Activated T-cell treated with anti-CD3 and anti-CD28 coated beads, Interleukin-2, amount 50 U/mL, for 24 hours (primary cell): ENCODE measurements at regions not wholly inside any gene's neighbourhood (a gene's known extent, or its start where the extent isn't known, plus 50 kb on each side); places are given as distances from the start of the nearest gene placed in this dataset.
"Not testable (repeated sequence)": the region's sequence is repeated elsewhere in the genome, so short reads cannot be mapped to it uniquely, and the experiment has no call there.

Experiments used
- DNase-seq: peaks from one replicate; pipeline ENCODE4 v3.0.0-alpha.2; 2020
- H3K27ac Mint-ChIP-seq: 2 replicates; pipeline ENCODE4 v1.8.0; 2020; ENCODE audit warnings: mild to moderate bottlenecking, mixed read lengths
- H3K27me3 Mint-ChIP-seq: 2 replicates; pipeline ENCODE4 v1.8.0; 2020; ENCODE audit warnings: mixed read lengths
- H3K36me3 Mint-ChIP-seq: 2 replicates; pipeline ENCODE4 v1.8.0; 2020; ENCODE audit warnings: low read depth, mixed read lengths
- H3K4me1 Mint-ChIP-seq: 2 replicates; pipeline ENCODE4 v1.8.0; 2020; ENCODE audit warnings: low read depth, mixed read lengths
- H3K4me3 Mint-ChIP-seq: 2 replicates; pipeline ENCODE4 v1.8.0; 2020; ENCODE audit warnings: mild to moderate bottlenecking, moderate library complexity, mixed read lengths
- H3K9me3 Mint-ChIP-seq: 2 replicates; pipeline ENCODE4 v1.8.0; 2020; ENCODE audit warnings: mixed read lengths

DNA sequence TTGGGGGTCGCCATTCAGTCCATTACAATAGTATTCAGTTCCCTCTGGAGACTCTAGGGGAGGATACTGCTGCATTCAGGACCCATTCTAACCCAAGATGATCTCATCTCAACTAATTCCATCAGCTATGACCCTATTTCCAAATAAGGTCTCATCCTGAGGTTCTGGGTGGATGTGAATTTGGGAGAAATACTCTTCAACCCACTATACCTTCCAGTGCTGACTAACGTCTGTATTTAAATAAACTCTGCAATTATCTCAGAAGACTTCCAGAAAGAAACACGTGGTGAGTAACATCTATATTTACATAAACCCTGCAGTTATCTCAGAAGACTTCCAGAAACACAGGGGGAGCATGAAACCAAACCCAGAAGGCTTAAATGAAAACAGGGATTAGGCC lies 1300.7 kb downstream of the PCDH9 start:
- peaks cover 7% of the 10 kb centered on the region for H3K9me3 Mint-ChIP-seq
- H3K27me3 Mint-ChIP-seq = no peaks in the 10 kb centered on the region
- H3K27ac Mint-ChIP-seq = no peak overlapping the region
- H3K36me3 Mint-ChIP-seq = no peaks in the 10 kb centered on the region
- no peak for DNase-seq
- H3K4me3 Mint-ChIP-seq = no peak overlapping the region
- no peaks in the 10 kb centered on the region for H3K4me1 Mint-ChIP-seq

GRCh38 chr13:65926750-65927171 lies 1303.4 kb downstream of the PCDH9 start:
- H3K4me3 Mint-ChIP-seq = no peak overlapping the region

GRCh38 chr13:65922846-65923245 lies 1307.3 kb downstream of the PCDH9 start:
- H3K4me3 Mint-ChIP-seq, H3K27ac Mint-ChIP-seq: not testable (repeated sequence)

More at GRCh38 chr13:65926750-65927171, 1303.4 kb downstream of the PCDH9 start:
- H3K9me3 Mint-ChIP-seq = peaks cover 8% of the 10 kb centered on the region
- no peak for DNase-seq
- H3K36me3 Mint-ChIP-seq = no peaks in the 10 kb centered on the region
- H3K4me1 Mint-ChIP-seq = no peaks in the 10 kb centered on the region
- H3K27me3 Mint-ChIP-seq = no peaks in the 10 kb centered on the region
- H3K27ac Mint-ChIP-seq = no peak overlapping the region

DNA sequence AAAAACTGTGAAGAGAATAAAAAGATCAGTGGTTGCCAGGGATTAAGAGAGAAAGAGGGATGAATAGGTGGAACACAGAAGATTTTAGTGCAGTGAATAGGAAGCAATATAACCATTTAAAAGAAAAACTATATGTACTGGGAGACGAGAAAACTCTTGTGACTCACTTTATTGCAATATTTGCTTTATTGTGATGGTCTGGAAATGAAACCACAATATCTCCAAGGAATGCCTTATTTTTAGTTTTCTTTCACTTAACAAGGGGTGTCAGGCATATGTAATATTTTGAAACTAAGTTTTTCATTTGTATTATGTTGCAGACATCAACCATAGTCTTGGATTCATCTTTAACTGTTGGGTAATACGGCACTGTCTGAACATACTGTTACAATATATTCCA lies 1308.2 kb downstream of the PCDH9 start:
- H3K9me3 Mint-ChIP-seq = peaks cover 11% of the 10 kb centered on the region
- no peak for DNase-seq
- H3K27ac Mint-ChIP-seq = no peak overlapping the region
- H3K4me3 Mint-ChIP-seq = no peak overlapping the region
- H3K4me1 Mint-ChIP-seq = no peaks in the 10 kb centered on the region
- no peaks in the 10 kb centered on the region for H3K27me3 Mint-ChIP-seq
- no peaks in the 10 kb centered on the region for H3K36me3 Mint-ChIP-seq

More at GRCh38 chr13:65922846-65923245, 1307.3 kb downstream of the PCDH9 start:
- not testable (repeated sequence) for H3K36me3 Mint-ChIP-seq, DNase-seq, H3K27me3 Mint-ChIP-seq, H3K4me1 Mint-ChIP-seq
- H3K9me3 Mint-ChIP-seq = peaks cover 13% of the 10 kb centered on the region

DNA sequence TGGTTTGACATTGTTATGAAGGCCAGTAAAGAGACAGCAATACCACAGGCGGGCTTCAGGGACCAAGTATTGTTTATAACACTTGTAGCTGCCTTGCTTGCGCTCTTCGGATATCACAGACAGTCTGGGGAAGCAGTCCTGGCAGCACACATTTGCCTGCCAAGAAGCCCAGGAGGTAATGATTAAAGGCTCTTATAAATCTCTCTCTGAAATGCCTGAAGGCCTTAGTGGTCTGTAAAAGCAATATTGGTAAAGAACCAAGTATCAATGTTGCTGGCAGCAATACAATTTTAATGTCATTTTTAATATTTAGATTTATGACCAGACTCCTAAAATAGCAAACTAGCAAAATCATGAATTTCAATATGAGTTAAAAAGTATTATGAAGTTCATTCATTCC lies 1312.4 kb downstream of the PCDH9 start:
- H3K27me3 Mint-ChIP-seq = no peaks in the 10 kb centered on the region
- no peak overlapping the region for H3K4me3 Mint-ChIP-seq
- no peak for DNase-seq
- H3K9me3 Mint-ChIP-seq = peaks cover 15% of the 10 kb centered on the region
- no peaks in the 10 kb centered on the region for H3K4me1 Mint-ChIP-seq
- no peaks in the 10 kb centered on the region for H3K36me3 Mint-ChIP-seq
- no peak overlapping the region for H3K27ac Mint-ChIP-seq

DNA sequence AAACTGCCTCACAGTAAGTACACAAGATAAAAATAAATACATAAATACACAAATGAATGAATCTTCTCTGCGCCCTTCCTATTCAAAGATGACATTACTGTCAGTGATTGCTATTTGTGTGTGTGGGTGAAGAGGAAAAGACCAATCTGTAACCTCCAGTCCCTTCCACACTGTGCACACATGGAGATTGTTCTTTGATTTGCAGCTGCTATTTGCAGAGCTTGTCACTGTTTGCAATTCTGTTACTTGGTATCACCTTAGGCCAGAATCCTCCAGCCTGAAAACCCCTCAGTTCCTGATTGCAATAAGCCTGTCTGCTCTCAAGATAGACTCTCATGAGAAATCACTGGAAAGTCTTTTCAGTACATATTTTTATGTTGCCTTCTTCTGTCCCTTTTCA lies 1314.9 kb downstream of the PCDH9 start:
- no peak overlapping the region for H3K27ac Mint-ChIP-seq
- no peak overlapping the region for H3K4me3 Mint-ChIP-seq
- H3K36me3 Mint-ChIP-seq = no peaks in the 10 kb centered on the region
- H3K4me1 Mint-ChIP-seq = no peaks in the 10 kb centered on the region
- no peaks in the 10 kb centered on the region for H3K27me3 Mint-ChIP-seq
- H3K9me3 Mint-ChIP-seq = peaks cover 15% of the 10 kb centered on the region
- DNase-seq = no peak

DNA sequence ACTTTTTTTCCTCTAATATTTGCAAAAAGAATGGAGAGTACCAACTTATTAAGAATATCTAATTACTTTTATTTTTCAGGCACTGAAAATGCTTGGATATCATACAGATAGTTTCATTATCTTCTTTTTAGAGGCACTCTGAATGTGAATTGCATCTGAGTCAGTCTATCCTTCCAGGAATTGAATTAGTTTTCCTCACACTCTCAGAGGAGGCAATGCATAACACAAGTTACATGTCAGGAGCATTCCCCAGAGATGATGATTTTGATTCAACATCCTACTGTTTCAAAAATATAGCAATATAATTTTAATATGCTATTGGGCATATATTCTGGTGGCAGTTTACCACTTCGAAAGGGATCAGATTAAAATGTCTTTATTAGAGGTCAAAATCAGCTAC lies 1315.4 kb downstream of the PCDH9 start:
- no peaks in the 10 kb centered on the region for H3K36me3 Mint-ChIP-seq

DNA sequence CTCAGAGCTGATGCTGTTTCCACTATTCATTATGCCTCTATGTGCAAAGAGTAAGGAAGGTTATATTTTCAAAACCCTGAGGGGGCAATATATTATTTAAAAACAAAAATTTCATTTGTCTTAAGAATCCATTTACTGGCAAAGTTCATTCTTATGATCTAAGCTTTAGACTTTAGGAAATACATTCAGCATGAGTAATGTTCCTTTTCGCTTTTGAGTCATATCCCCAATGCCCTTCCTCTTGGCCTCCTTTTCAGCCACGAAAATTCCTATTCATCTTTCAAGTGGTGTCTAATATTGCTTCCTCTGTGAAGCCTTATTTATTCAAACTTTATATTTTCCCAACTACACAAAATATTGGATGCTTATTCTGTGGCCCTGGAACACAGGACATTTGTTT lies 1317.0 kb downstream of the PCDH9 start:
- Mint-ChIP-seq H3K27ac (no peak overlapping the region), H3K4me1 (no peaks in the 10 kb centered on the region), H3K27me3 (no peaks in the 10 kb centered on the region), H3K9me3 (peaks cover 13% of the 10 kb centered on the region), H3K36me3 (no peaks in the 10 kb centered on the region), H3K4me3 (no peak overlapping the region)
- no peak for DNase-seq

More for the DNA sequence above, 1315.4 kb downstream of the PCDH9 start:
- Mint-ChIP-seq H3K4me1 (no peaks in the 10 kb centered on the region), H3K27ac (no peak overlapping the region), H3K27me3 (no peaks in the 10 kb centered on the region), H3K4me3 (no peak overlapping the region), H3K9me3 (peaks cover 15% of the 10 kb centered on the region)
- no peak for DNase-seq

DNA sequence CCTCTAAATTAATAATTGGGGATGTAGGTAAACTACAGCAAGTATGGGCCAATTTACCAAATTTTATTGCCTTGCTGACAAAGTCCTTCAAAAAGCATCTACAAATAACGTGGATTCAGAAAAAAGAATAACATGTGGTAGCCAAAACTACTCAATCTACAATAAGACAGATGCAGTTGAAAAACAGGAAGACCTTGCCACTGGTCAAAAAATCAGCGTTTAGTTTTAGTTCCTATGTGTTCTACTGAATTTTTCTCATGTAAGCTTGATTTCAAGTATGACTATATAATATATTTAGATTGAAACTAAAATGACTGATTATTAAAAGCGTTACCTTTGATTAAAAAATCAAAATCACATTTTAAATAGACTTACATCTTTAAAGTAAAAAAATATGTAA lies 1317.6 kb downstream of the PCDH9 start:
- H3K36me3 Mint-ChIP-seq = no peaks in the 10 kb centered on the region
- no peak overlapping the region for H3K27ac Mint-ChIP-seq
- peaks cover 17% of the 10 kb centered on the region for H3K9me3 Mint-ChIP-seq
- H3K27me3 Mint-ChIP-seq = no peaks in the 10 kb centered on the region
- no peaks in the 10 kb centered on the region for H3K4me1 Mint-ChIP-seq
- DNase-seq = no peak
- no peak overlapping the region for H3K4me3 Mint-ChIP-seq

GRCh38 chr13:65911546-65912193 lies 1318.5 kb downstream of the PCDH9 start:
- DNase-seq = no peak
- Mint-ChIP-seq H3K9me3 (peaks cover 17% of the 10 kb centered on the region), H3K4me1 (no peaks in the 10 kb centered on the region), H3K27ac (no peak overlapping the region), H3K4me3 (no peak overlapping the region), H3K36me3 (no peaks in the 10 kb centered on the region), H3K27me3 (no peaks in the 10 kb centered on the region)

- Mint-ChIP-seq H3K36me3 (no peaks in the 10 kb centered on the region), H3K4me3 (no peak overlapping the region), H3K9me3 (peaks cover 27% of the 10 kb centered on the region), H3K27ac (no peak overlapping the region), H3K4me1 (no peaks in the 10 kb centered on the region), H3K27me3 (no peaks in the 10 kb centered on the region)
- DNase-seq = no peak
These were observed 1320.6 kb downstream of the PCDH9 start for GRCh38 chr13:65909501-65909900.

DNA sequence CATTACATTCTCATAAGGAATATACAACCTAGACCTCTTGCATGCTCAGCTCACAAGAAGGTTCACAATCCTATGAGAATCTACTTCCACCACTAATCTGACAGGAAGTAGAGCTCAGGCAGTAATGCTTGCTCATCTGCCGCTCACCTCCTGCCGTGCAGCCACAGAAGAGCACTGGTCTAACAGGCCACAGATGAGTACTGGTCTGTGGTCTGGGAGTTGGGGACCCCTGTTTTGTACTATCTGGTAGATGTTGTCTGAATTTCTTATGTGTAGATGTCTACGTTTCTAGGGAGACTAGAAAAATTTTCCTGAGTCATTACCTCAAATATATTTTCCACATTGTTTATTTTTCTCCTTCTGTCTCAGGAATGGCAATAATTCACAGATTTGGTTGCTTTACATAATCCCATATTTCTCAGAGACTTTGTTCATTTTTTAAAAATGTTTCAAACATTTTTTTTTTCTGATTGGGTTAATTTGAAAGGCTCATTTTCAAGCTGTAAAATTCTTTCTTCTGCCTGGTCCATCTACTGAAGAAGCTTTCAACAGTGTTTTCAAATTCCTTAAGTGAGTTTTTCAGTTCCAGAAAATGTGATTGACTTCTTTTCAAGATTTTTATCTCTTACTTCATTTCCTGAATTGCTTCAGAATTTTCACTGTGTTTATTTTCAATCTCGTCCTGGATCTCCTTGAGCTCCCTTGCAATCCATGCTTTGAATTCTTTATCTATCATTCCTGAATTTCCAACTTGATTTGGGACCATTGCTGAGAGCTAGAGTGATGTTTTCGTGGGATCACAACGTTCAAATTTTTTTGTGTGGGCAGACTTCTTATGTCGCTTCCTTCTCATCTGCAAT lies 1322.2 kb downstream of the PCDH9 start:
- Mint-ChIP-seq H3K27ac (no peak overlapping the region), H3K4me3 (no peak overlapping the region), H3K27me3 (no peaks in the 10 kb centered on the region), H3K9me3 (peaks cover 23% of the 10 kb centered on the region), H3K36me3 (no peaks in the 10 kb centered on the region), H3K4me1 (no peaks in the 10 kb centered on the region)
- no peak for DNase-seq

- Mint-ChIP-seq H3K27ac (no peak overlapping the region), H3K36me3 (no peaks in the 10 kb centered on the region), H3K4me1 (no peaks in the 10 kb centered on the region), H3K4me3 (no peak overlapping the region), H3K9me3 (peaks cover 26% of the 10 kb centered on the region), H3K27me3 (no peaks in the 10 kb centered on the region)
- DNase-seq = no peak
These were observed 1328.4 kb downstream of the PCDH9 start for GRCh38 chr13:65901723-65902122.

DNA sequence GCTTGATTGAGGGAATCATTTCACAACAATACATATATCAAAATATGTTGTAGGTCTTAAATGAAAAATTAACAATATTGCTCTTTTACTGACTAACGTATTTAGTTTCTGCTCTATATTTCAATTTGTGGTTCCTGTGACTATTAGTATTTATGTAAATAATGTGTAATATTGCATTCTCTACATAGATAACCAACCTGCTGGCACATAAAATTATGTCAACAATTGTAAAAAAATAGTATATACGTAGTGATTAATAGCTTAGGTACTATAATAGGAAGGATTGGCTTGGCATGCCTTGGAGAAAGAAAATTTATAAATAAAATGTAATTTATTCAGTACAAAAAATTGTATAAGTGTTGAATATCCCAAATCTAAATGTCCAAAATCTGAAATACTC lies 1336.1 kb downstream of the PCDH9 start:
- H3K27me3 Mint-ChIP-seq = no peaks in the 10 kb centered on the region
- no peaks in the 10 kb centered on the region for H3K36me3 Mint-ChIP-seq
- H3K9me3 Mint-ChIP-seq = peaks cover 7% of the 10 kb centered on the region
- H3K4me3 Mint-ChIP-seq = no peak overlapping the region
- DNase-seq = no peak
- no peak overlapping the region for H3K27ac Mint-ChIP-seq
- no peaks in the 10 kb centered on the region for H3K4me1 Mint-ChIP-seq

- Mint-ChIP-seq H3K36me3 (no peaks in the 10 kb centered on the region), H3K27ac (no peak overlapping the region), H3K27me3 (no peaks in the 10 kb centered on the region), H3K9me3 (peaks cover 9% of the 10 kb centered on the region), H3K4me1 (no peaks in the 10 kb centered on the region), H3K4me3 (no peak overlapping the region)
- DNase-seq = no peak
These were observed 1337.3 kb downstream of the PCDH9 start for GRCh38 chr13:65892859-65893258.
